ENCODE measurements at regions not wholly inside any gene's neighbourhood (a gene's known extent, or its start where the extent isn't known, plus 50 kb on each side); places are given as distances from the start of the nearest gene placed in this dataset.

DNA sequence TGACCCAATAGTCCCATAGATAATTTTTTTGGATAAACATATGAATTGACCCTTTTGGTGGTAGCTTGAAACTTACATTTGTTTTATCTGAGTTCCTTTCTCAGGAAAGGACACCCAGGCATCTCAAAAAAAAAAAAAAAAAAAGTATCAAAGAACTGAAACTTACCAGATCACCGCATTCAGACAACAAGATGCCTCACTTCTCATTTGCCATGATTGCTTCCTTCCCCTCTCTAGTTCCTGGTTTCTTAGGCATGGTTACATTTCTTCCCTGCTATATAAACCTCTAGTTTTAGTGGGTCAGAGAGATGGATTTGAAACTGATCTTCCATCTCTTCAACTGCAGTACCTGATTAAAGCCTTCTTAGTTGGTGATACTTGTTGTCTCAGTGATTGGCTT is 240.1 kb downstream of the ACKR3 start:
- ChIA-PET CTCF (no interaction called here), POLR2A (no interaction called here)
- no peak for DNase-seq

GRCh38 chr2:236811062-236811656 is 241.5 kb downstream of the ACKR3 start:
- Mint-ChIP-seq H3K4me1 (no peaks in the 10 kb centered on the region), H3K36me3 (ENCODE audit: low read depth) (no peaks in the 10 kb centered on the region), H3K9me3 (ENCODE audit: low read depth) (peaks cover 15% of the 10 kb centered on the region), H3K4me3 (no peak overlapping the region), H3K27ac (no peak overlapping the region), H3K27me3 (peaks cover 1% of the 10 kb centered on the region)
- no peak for ATAC-seq
- DNase-seq, result no peak
- intact Hi-C loops (cut with DNase I, micrococcal nuclease), result no loop called here
- ChIA-PET CTCF (no interaction called here), POLR2A (no interaction called here)

More for the DNA sequence above, 240.1 kb downstream of the ACKR3 start:
- intact Hi-C loops (cut with DNase I, micrococcal nuclease), result no loop called here
- Mint-ChIP-seq H3K27me3 (peaks cover 3% of the 10 kb centered on the region), H3K9me3 (ENCODE audit: low read depth) (peaks cover 15% of the 10 kb centered on the region), H3K4me3 (no peak overlapping the region), H3K27ac (no peak overlapping the region), H3K36me3 (ENCODE audit: low read depth) (no peaks in the 10 kb centered on the region), H3K4me1 (no peaks in the 10 kb centered on the region)
- no peak for ATAC-seq

GRCh38 chr2:236813766-236814165 is 244.1 kb downstream of the ACKR3 start:
- Mint-ChIP-seq H3K27ac (no peak overlapping the region), H3K36me3 (ENCODE audit: low read depth) (no peaks in the 10 kb centered on the region), H3K4me1 (no peaks in the 10 kb centered on the region), H3K4me3 (no peak overlapping the region), H3K9me3 (ENCODE audit: low read depth) (peaks cover 7% of the 10 kb centered on the region), H3K27me3 (no peaks in the 10 kb centered on the region)
- intact Hi-C loops (cut with DNase I, micrococcal nuclease), result no loop called here
- CTCF ChIA-PET, result no interaction called here
- POLR2A ChIA-PET, result no interaction called here
- DNase-seq, result no peak
- ATAC-seq, result no peak

DNA sequence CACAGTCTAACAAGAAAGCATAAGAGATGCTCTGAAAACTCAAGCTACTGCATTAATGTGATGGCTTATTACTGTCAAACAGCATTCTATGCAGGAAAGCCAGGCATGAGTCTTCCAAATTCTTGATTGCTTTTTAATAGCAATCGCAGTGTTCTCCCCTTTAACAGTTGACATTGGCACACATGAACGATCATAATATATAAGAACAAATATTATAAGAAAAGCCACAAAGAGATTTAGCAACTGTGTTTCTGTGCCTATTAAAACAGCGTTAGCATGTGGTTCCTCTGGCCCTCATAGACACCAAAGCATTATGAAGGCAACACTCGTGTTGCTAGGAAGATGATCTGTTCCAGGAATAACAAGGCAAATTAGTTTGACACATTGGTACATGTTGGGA is 245.0 kb downstream of the ACKR3 start:
- ChIA-PET CTCF (no interaction called here), POLR2A (no interaction called here)
- Mint-ChIP-seq H3K27me3 (no peaks in the 10 kb centered on the region), H3K36me3 (ENCODE audit: low read depth) (no peaks in the 10 kb centered on the region), H3K27ac (no peak overlapping the region), H3K4me1 (no peaks in the 10 kb centered on the region), H3K9me3 (ENCODE audit: low read depth) (peaks cover 3% of the 10 kb centered on the region), H3K4me3 (no peak overlapping the region)
- no peak for ATAC-seq
- DNase-seq, result no peak
- intact Hi-C loops (cut with DNase I, micrococcal nuclease), result no loop called here

DNA sequence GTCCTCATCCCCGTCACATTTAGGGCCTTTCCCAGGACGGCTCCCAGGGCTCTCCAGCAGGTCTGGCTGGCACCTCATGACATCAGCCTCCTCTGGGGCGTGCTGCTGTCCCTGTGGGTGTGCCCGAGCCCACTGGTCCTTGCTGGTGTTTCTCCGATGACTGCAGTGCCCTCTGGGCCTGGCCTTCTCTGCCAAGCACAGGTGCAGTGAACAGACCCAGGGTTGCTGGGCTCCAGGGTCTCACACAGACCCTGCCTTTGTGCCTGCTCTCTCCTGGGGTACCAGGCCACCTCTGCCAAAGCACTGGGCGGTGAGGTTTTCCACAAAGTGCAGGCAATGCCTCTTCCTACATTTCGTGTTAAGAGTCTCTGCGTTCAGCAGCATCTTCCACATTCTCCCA is 246.1 kb downstream of the ACKR3 start:
- no peaks in the 10 kb centered on the region for H3K4me1 Mint-ChIP-seq
- DNase-seq (no peak), ATAC-seq (no peak)
- POLR2A ChIA-PET, result no interaction called here
- no peak overlapping the region for H3K4me3 Mint-ChIP-seq
- no peaks in the 10 kb centered on the region for H3K27me3 Mint-ChIP-seq
- no peaks in the 10 kb centered on the region for H3K9me3 Mint-ChIP-seq (ENCODE audit: low read depth)
- H3K27ac Mint-ChIP-seq, result no peak overlapping the region
- intact Hi-C loops (cut with DNase I, micrococcal nuclease), result no loop called here
- CTCF ChIA-PET, result no interaction called here
- H3K36me3 Mint-ChIP-seq (ENCODE audit: low read depth), result no peaks in the 10 kb centered on the region

DNA sequence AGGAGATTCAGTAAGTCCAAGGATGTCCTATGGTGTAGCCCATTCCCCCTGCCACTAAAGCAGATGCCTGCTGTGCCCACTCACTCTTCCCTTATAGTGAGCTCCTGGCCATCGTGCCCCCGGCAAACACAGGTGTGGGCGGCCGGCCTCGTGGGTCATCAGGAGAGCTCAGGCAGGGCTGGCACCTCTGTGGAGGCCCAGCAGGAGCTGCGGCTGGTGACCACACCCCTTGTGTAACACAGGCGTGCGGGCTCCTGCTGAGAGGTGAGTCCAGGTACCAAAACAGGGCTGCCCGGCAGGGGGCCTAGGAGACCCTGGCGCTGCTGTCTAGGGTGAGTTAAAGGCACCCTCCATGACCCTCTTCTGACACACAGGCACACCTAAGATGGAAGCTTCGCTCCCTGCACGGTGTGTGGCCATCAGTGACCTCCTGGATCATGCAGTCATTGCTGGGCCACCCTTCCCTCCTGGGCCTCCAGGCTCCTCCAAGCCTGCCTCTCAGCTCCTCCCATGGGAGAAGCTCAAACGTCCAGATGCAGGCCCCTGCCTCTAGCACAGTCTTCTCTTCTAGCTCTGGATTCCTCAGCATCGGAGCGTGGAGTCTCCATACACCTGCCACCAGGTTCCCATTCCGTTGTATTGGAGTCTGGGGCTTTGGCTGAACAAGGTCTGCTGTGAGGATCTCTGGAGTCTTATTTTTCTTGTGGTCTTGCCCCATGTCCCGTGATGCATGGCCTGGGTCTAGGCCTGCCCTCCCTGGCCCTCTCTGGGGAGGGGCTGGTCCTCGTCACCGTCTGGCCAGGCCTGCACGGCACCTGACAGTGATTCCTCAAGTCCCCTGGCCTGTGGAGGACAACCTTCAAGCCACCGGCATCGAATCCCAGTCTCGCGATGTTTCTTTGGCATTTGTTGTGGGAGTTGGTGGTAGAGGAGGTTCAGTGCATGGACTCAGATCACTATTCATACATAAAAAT is 246.9 kb downstream of the ACKR3 start:
- intact Hi-C loops (cut with DNase I, micrococcal nuclease), result no loop called here
- Mint-ChIP-seq H3K27me3 (no peaks in the 10 kb centered on the region), H3K4me3 (no peak overlapping the region), H3K36me3 (ENCODE audit: low read depth) (no peaks in the 10 kb centered on the region), H3K27ac (no peak overlapping the region), H3K4me1 (no peaks in the 10 kb centered on the region), H3K9me3 (ENCODE audit: low read depth) (no peaks in the 10 kb centered on the region)
- CTCF ChIA-PET, result no interaction called here
- ATAC-seq (no peak), DNase-seq (no peak)
- POLR2A ChIA-PET, result no interaction called here

DNA sequence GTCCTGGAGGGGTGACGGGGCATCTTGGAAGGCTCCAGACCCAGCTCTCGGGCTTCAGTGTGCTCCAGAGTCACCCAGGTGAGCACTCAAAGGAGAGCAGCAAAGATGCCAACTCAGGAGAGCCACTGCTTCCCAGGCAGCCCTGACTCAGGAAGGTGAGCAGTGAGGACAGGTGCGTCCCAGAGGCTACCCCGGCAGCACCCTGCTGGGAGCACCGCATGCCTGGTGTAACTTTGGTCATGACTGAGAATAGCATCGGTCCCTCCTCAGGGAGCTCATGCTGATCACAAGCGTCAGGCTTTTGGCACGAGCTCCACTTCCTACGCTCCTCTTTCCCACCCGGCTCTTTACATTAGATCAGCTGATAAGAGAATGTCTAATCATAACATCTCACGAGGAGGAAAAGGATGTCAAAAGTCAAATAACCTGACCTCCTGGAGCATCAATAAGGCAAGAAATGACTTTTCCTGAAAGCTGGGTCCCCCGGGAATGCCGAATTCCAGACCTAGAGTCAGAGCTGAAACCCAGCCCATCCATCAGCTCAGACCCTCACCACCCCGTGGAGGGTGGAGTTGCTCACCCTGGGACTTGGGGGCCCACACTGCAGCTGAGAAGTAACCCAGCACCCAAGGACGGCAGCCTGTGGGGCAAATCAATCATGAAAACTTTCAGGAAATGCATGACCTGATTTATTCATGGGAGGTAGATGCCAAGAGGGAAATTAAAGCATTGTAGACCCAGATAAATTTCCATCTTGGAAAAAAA is 248.8 kb downstream of the ACKR3 start:
- DNase-seq (no peak), ATAC-seq (no peak)
- POLR2A ChIA-PET, result no interaction called here
- CTCF ChIA-PET, result no interaction called here
- intact Hi-C loops (cut with DNase I, micrococcal nuclease), result no loop called here
- Mint-ChIP-seq H3K4me1 (no peaks in the 10 kb centered on the region), H3K36me3 (ENCODE audit: low read depth) (no peaks in the 10 kb centered on the region), H3K27ac (no peak overlapping the region), H3K4me3 (no peak overlapping the region), H3K27me3 (no peaks in the 10 kb centered on the region), H3K9me3 (ENCODE audit: low read depth) (peaks cover 3% of the 10 kb centered on the region)

GRCh38 chr2:236819275-236820002 is 249.8 kb downstream of the ACKR3 start:
- Mint-ChIP-seq H3K27me3 (no peaks in the 10 kb centered on the region), H3K36me3 (ENCODE audit: low read depth) (no peaks in the 10 kb centered on the region), H3K27ac (no peak overlapping the region), H3K4me3 (no peak overlapping the region), H3K4me1 (no peaks in the 10 kb centered on the region), H3K9me3 (ENCODE audit: low read depth) (peaks cover 3% of the 10 kb centered on the region)
- ChIA-PET POLR2A (no interaction called here), CTCF (no interaction called here)
- intact Hi-C loops (cut with DNase I, micrococcal nuclease), result no loop called here
- DNase-seq (no peak), ATAC-seq (no peak)

GRCh38 chr2:236820763-236821344 is 251.2 kb downstream of the ACKR3 start:
- ChIA-PET POLR2A (no interaction called here), CTCF (no interaction called here)
- Mint-ChIP-seq H3K4me1 (no peaks in the 10 kb centered on the region), H3K27me3 (no peaks in the 10 kb centered on the region), H3K27ac (no peak overlapping the region), H3K9me3 (ENCODE audit: low read depth) (peaks cover 3% of the 10 kb centered on the region), H3K36me3 (ENCODE audit: low read depth) (no peaks in the 10 kb centered on the region), H3K4me3 (no peak overlapping the region)
- intact Hi-C loops (cut with DNase I, micrococcal nuclease), result no loop called here
- ATAC-seq (no peak), DNase-seq (no peak)

GRCh38 chr2:236823041-236823629 is 253.5 kb downstream of the ACKR3 start:
- Mint-ChIP-seq H3K36me3 (ENCODE audit: low read depth) (no peaks in the 10 kb centered on the region), H3K9me3 (ENCODE audit: low read depth) (peaks cover 3% of the 10 kb centered on the region), H3K27me3 (no peaks in the 10 kb centered on the region), H3K27ac (no peak overlapping the region), H3K4me3 (no peak overlapping the region), H3K4me1 (no peaks in the 10 kb centered on the region)
- no peak for DNase-seq
- ChIA-PET POLR2A (no interaction called here), CTCF (no interaction called here)
- intact Hi-C loops (cut with DNase I, micrococcal nuclease), result no loop called here
- ATAC-seq, result no peak

DNA sequence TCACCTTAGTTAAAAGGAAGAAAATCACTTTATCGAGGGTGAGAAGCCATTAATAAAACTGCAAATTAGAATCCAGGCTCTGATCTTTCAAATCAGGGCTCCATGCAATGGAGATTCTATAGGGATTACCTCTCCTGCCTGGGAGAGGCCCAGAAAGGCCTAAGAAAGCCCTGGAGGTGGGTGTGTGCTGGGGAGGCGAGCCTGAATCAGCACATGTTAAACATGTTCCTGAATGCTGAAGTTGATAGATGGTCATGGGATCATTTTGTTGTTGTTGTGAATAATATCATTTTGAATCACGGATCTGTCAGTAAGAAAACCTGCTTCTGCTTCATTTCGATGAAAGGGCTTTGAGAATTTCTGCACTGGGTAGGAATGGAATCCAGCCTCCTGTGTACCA is 254.3 kb downstream of the ACKR3 start:
- DNase-seq (no peak), ATAC-seq (no peak)
- no peaks in the 10 kb centered on the region for H3K36me3 Mint-ChIP-seq (ENCODE audit: low read depth)
- H3K9me3 Mint-ChIP-seq (ENCODE audit: low read depth), result peaks cover 3% of the 10 kb centered on the region
- intact Hi-C loops (cut with DNase I, micrococcal nuclease), result no loop called here
- ChIA-PET POLR2A (no interaction called here), CTCF (no interaction called here)
- H3K27me3 Mint-ChIP-seq, result no peaks in the 10 kb centered on the region
- no peaks in the 10 kb centered on the region for H3K4me1 Mint-ChIP-seq
- no peak overlapping the region for H3K4me3 Mint-ChIP-seq
- no peak overlapping the region for H3K27ac Mint-ChIP-seq

All from activated CD4-positive, alpha-beta T cell treated with anti-CD3 and anti-CD28 coated beads for 36 hours (primary cell).